Neural cell (in vitro differentiated cells): ENCODE measurements at regions not wholly inside any gene's neighbourhood (a gene's known extent, or its start where the extent isn't known, plus 50 kb on each side); places are given as distances from the start of the nearest gene placed in this dataset.

Experiments
- H2AFZ ChIP-seq: fragments of 200-600, 300-800 bp; sonication (generic), shearing (Covaris generic); 2 replicates; pipeline ENCODE4 v1.6.0; 2014; ENCODE audit warnings: low read depth, mild to moderate bottlenecking, antibody characterized with exemption, low read length, moderate library complexity
- H3F3A ChIP-seq: fragments of 200-600 bp; shearing (Covaris generic); 2 replicates; pipeline ENCODE4 v1.6.1; 2016; ENCODE audit warnings: mild to moderate bottlenecking, moderate library complexity, mixed read lengths, antibody characterized with exemption, low read length; ENCODE audit not compliant: insufficient read depth, poor library complexity, severe bottlenecking
- H3K27ac ChIP-seq: fragments of 200-600, 300-800 bp; sonication (generic), shearing (Covaris generic); 2 replicates; pipeline ENCODE4 v1.5.1; 2014; ENCODE audit warnings: mild to moderate bottlenecking, low read length, moderate library complexity
- H3K27me3 ChIP-seq: fragments of 300-800, 200-600 bp; sonication (generic), shearing (Covaris generic); 2 replicates; pipeline ENCODE4 v1.6.0; 2014; ENCODE audit warnings: mild to moderate bottlenecking, low read depth, low read length, moderate library complexity; ENCODE audit not compliant: insufficient read depth
- H3K36me3 ChIP-seq: fragments of 300-800, 200-600 bp; sonication (generic), shearing (Covaris generic); 2 replicates; pipeline ENCODE4 v1.5.1; 2014; ENCODE audit warnings: mild to moderate bottlenecking, antibody characterized with exemption, low read length, moderate library complexity; ENCODE audit not compliant: insufficient read depth
- H3K4me2 ChIP-seq: fragments of 300-800, 200-600 bp; sonication (generic), shearing (Covaris generic); 2 replicates; pipeline ENCODE4 v1.6.0; 2014; ENCODE audit warnings: mild to moderate bottlenecking, low read length
- H3K4me3 ChIP-seq: fragments of 300-800, 200-600 bp; sonication (generic), shearing (Covaris generic); 2 replicates; pipeline ENCODE4 v1.5.1; 2014; ENCODE audit warnings: mild to moderate bottlenecking, low read length, moderate library complexity
- H3K79me2 ChIP-seq: fragments of 200-600 bp; shearing (Covaris generic); replicated peaks from 2 replicates; pipeline ENCODE4 v1.6.0; 2014; ENCODE audit warnings: mild to moderate bottlenecking, low read length, moderate library complexity; ENCODE audit not compliant: insufficient read depth
- H3K9ac ChIP-seq: fragments of 300-800, 200-600 bp; sonication (generic), shearing (Covaris generic); 2 replicates; pipeline ENCODE4 v1.6.1; 2016; ENCODE audit warnings: mild to moderate bottlenecking, low read length, mixed read lengths
- H3K9me2 ChIP-seq: fragments of 200-600 bp; shearing (Covaris generic); 2 replicates; pipeline ENCODE4 v1.6.1; 2016; ENCODE audit warnings: mild to moderate bottlenecking, low read length, mixed read lengths; ENCODE audit not compliant: insufficient read depth
- H3K9me3 ChIP-seq: fragments of 200-600, 300-800 bp; sonication (generic), shearing (Covaris generic); 2 replicates; pipeline ENCODE4 v1.6.1; 2016; ENCODE audit warnings: mild to moderate bottlenecking, mixed run types, low read length, moderate library complexity, mixed read lengths
- H4K20me1 ChIP-seq: fragments of 200-600 bp; shearing (Covaris generic); 2 replicates; pipeline ENCODE4 v1.6.1; 2016; ENCODE audit warnings: mild to moderate bottlenecking, mixed run types; ENCODE audit not compliant: insufficient read depth
- CTCF ChIP-seq: fragments of 450-650 bp; IDR thresholded peaks from 2 replicates; pipeline ENCODE4 v1.5.1; 2014; ENCODE audit warnings: antibody characterized with exemption, mild to moderate bottlenecking, moderate library complexity; ENCODE audit not compliant: poor library complexity, severe bottlenecking
- EP300 ChIP-seq: fragments of 450-650 bp; conservative IDR thresholded peaks from 2 replicates; pipeline ENCODE4 v1.6.1; 2014; ENCODE audit warnings: antibody characterized with exemption, mild to moderate bottlenecking, moderate library complexity; ENCODE audit not compliant: poor library complexity, severe bottlenecking
- EZH2 ChIP-seq: fragments of 200-600, 300-800 bp; shearing (Covaris generic), sonication (generic); IDR thresholded peaks from 2 replicates; pipeline ENCODE4 v1.6.1; 2014; ENCODE audit warnings: antibody characterized with exemption, low read length, borderline replicate concordance, mild to moderate bottlenecking; ENCODE audit not compliant: insufficient read depth, poor library complexity, severe bottlenecking
- MXI1 ChIP-seq: fragments of 450-650 bp; conservative IDR thresholded peaks from 2 replicates; pipeline ENCODE4 v1.6.1; 2014; ENCODE audit warnings: antibody characterized with exemption, mild to moderate bottlenecking; ENCODE audit not compliant: poor library complexity, severe bottlenecking
- POLR2AphosphoS5 ChIP-seq: IDR thresholded peaks from 2 replicates; pipeline ENCODE4 v1.6.1; 2012
- RAD21 ChIP-seq: fragments of 450-650 bp; conservative IDR thresholded peaks from 2 replicates; pipeline ENCODE4 v1.6.1; 2014; ENCODE audit warnings: antibody characterized with exemption, mild to moderate bottlenecking, moderate library complexity
- REST ChIP-seq: IDR thresholded peaks from 2 replicates; pipeline ENCODE4 v1.6.1; 2012; ENCODE audit warnings: borderline replicate concordance
- SMC3 ChIP-seq: fragments of 450-650 bp; conservative IDR thresholded peaks from 2 replicates; pipeline ENCODE4 v1.6.1; 2014; ENCODE audit warnings: antibody characterized with exemption, mild to moderate bottlenecking, moderate library complexity; ENCODE audit not compliant: poor library complexity
- TAF1 ChIP-seq: IDR thresholded peaks from 2 replicates; pipeline ENCODE4 v1.6.1; 2012; ENCODE audit warnings: low read depth

- Histone ChIP-seq H4K20me1 (no peaks in the 10 kb centered on the region), H3K79me2 (no peaks in the 10 kb centered on the region), H3F3A (no peaks in the 10 kb centered on the region), H3K9ac (no peak overlapping the region), H3K36me3 (no peaks in the 10 kb centered on the region), H3K9me3 (no peaks in the 10 kb centered on the region), H3K4me3 (no peak overlapping the region), H3K4me2 (no peak overlapping the region), H3K9me2 (no peaks in the 10 kb centered on the region), H2AFZ (no peak overlapping the region), H3K27ac (no peak overlapping the region), H3K27me3 (no peaks in the 10 kb centered on the region)
- TF ChIP-seq TAF1 (no peak), CTCF (no peak), MXI1 (no peak), SMC3 (no peak), POLR2AphosphoS5 (no peak), REST (no peak), RAD21 (no peak)
Observed at GRCh38 chr5:156239800-156240199, 87.2 kb upstream of the SGCD start.

- TF ChIP-seq MXI1 (no peak), CTCF (no peak), SMC3 (no peak), RAD21 (no peak), REST (no peak), EP300 (no peak), EZH2 (no peak), POLR2AphosphoS5 (no peak), TAF1 (no peak)
- Histone ChIP-seq H3F3A (no peaks in the 10 kb centered on the region), H4K20me1 (no peaks in the 10 kb centered on the region), H2AFZ (no peak overlapping the region), H3K27ac (no peak overlapping the region), H3K9me3 (no peaks in the 10 kb centered on the region), H3K4me3 (no peak overlapping the region), H3K9me2 (no peaks in the 10 kb centered on the region), H3K79me2 (no peaks in the 10 kb centered on the region), H3K36me3 (no peaks in the 10 kb centered on the region), H3K4me2 (no peak overlapping the region), H3K27me3 (no peaks in the 10 kb centered on the region), H3K9ac (no peak overlapping the region)
Observed at GRCh38 chr5:156240414-156240813, 86.5 kb upstream of the SGCD start.
